ENCODE measurements at regions not wholly inside any gene's neighbourhood (a gene's known extent, or its start where the extent isn't known, plus 50 kb on each side); places are given as distances from the start of the nearest gene placed in this dataset.

DNA sequence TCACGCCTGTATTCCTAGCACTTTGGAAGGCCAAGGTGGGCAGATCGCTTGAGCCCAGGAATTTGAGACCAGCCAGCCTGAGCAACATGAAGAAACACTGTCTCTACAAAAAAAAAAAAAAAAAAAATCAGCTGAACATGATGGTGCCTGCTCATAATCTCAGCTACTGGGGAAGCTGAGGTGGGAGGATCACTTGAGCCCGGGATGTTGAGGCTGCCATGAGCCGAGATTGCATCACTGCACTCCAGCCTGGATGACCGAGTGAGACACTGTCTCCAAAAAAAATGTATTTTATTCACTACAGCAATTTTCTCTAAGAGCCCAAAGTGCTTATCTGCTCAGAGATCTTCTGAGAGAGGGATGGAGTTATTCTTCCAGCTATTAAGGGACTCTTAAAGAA lies 215.8 kb upstream of the PPP3CA start:
- no peak for DNase-seq

DNA sequence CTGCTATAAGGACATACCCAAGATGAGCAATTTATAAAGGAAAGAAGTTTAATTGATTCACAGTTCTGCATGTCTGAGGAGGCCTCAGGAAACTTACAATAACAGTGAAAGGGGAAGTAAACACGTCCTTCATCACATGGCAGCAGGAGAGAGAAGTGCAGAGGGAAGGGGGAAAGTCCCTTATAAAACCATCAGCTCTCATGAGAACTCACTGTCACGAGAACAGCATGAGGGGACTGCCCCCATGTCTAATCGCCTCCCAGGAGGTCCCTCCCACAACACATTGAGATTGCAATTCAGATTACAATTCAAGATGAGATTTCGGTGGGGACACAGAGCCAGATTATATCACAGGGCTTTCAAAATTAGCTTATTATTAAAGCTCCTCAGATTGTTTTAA lies 209.5 kb upstream of the PPP3CA start:
- DNase-seq: no peak

- no peak for DNase-seq
These were observed 208.1 kb upstream of the PPP3CA start for GRCh38 chr4:101555341-101555880.

GRCh38 chr4:101540336-101540735 lies 193.0 kb upstream of the PPP3CA start:
- no peak for DNase-seq

DNA sequence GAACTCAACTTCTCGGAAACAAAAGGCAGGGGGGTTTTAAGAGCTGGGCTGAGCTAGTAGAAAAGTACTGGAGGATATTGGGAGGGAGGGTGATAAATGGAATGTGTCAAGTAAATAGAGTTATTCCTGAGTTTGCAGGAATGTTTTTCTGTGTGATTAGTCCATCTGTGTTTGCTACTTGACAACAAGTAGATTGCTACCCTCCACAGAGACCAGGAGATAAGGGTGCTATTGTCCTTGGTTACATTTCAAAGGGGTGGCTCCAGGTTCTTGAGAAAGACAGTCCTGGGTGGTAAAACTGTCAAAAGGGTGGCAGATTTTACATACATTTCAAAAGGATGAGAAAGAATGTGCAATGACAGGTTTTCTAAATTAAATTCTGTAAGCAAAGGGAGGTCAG lies 181.2 kb upstream of the PPP3CA start:
- DNase-seq: no peak

DNA sequence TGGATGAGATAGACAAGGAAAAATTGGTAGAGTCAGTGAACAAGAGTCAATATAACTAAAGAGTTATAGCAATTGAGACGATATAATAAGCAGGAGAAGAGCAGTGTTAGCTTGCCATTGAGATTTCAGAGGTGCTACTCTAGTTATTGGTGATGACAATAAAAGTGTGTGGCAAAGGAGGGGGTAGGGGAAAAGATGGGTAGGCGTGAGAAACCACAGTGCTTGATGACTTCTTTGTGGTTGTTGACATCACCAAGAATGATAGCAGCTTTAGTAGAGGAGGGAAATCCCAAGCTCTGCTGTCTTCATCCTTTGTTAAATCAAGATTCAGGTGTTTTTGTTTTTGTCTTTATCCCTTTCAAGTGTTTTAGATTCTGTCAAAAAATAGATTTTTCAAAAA lies 179.9 kb upstream of the PPP3CA start:
- peak; percentile 21 for DNase-seq

DNA sequence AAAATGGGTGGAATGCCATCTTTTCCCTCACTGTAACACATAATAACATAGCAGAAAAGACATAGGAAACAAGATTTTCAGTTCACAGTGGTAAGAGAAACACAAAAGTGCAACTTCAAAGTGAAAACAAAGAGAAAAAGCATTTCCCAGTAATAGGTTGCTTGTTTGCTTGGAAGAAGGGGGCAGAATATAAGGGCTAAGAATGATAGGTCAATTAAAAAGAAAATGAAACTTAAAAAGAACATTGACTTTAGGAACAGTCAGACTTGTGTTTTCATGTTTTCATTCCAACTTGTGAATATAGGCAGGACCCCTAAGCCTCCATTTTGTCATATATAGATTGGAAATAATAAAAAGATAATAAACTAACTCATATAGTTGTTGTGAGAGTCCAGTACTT lies 168.2 kb upstream of the PPP3CA start:
- DNase-seq: no peak

DNA sequence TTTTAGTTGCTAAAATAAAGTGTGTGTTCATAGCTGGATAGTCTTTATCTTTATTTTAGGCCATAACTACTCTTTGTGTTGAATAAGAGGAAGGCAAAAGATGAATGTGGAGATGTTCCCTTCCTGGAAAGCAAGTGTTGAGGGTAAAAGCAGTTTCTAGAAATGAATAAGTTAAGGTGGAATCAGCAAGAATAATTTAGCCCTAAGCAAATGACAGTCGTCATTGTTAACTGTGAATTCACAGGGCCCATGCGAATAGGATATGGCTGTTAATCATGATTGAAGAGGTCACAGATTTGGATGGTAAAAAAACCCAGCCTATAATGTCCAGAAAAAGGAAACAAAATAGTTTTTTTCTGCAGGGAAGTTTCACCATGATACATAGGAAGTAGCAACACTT lies 167.8 kb upstream of the PPP3CA start:
- no peak for DNase-seq

DNA sequence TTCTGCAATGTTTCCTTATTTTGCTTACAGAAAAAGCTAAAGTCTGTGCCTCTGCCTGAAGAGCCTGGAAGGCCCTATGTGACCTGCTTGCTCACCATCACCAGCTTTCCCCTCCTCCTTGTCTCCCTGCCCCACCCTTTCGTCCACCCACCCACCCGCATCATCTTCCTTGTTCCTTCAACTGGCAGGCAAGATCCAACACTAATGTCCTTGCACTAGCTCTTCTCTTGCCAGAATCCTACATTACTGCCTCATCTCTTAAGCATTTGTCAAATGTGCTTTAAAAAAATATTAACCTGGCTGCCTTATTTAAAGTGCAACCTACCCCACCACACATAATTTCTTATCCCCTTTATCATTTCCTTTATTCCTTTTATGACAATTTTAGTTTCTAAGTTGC lies 165.1 kb upstream of the PPP3CA start:
- DNase-seq: no peak

- DNase-seq: no peak
These were observed 154.1 kb upstream of the PPP3CA start for GRCh38 chr4:101501421-101501820.

DNA sequence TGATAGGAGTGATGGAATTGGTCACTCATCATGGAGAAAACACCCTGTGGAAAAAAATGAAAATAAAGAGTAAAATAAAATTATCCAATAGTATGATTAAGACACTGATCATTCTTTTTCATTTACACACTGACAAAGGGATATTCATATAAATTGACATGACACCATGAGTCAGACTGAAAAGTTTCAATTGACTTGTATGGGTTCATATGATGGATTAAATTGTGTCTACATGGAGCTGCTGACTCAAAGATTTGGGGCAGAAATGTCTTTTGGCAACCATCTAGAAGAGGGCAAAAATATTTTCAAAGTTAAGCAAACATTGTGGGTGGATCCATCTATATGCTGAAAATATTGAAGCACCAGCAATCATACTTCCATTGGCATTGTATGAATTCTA lies 153.4 kb upstream of the PPP3CA start:
- no peak for DNase-seq

- DNase-seq: no peak
These were observed 127.9 kb upstream of the PPP3CA start for GRCh38 chr4:101475246-101475645.

GRCh38 chr4:101471201-101471600 lies 123.9 kb upstream of the PPP3CA start:
- no peak for DNase-seq

- DNase-seq: no peak
These were observed 117.3 kb upstream of the PPP3CA start for GRCh38 chr4:101464596-101464995.

DNA sequence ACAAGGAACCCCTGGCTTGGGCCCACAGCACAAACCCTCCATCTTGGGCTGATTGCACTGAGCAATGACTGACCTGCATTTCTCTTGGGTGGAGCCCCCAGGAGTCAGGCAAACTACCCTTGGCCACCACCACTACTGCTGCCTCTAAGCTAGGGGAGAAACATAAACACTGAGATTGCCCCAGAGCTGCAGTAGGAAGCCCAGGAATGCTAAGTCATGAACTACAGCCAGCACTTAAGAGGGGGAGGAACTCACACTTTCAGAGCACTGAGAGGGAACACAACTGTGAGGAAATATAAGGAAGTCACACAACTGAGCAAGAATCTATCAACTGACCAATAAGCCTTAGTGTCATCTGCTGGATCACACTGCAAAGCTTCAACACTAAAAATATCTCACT lies 111.6 kb upstream of the PPP3CA start:
- DNase-seq: no peak

GRCh38 chr4:101458473-101458872 lies 111.1 kb upstream of the PPP3CA start:
- DNase-seq: no peak

- no peak for DNase-seq
These were observed 103.8 kb upstream of the PPP3CA start for GRCh38 chr4:101451086-101451485.

- no peak for DNase-seq
These were observed 94.1 kb upstream of the PPP3CA start for GRCh38 chr4:101441446-101441845.

- no peak for DNase-seq
These were observed 92.6 kb upstream of the PPP3CA start for GRCh38 chr4:101439926-101440325.

DNA sequence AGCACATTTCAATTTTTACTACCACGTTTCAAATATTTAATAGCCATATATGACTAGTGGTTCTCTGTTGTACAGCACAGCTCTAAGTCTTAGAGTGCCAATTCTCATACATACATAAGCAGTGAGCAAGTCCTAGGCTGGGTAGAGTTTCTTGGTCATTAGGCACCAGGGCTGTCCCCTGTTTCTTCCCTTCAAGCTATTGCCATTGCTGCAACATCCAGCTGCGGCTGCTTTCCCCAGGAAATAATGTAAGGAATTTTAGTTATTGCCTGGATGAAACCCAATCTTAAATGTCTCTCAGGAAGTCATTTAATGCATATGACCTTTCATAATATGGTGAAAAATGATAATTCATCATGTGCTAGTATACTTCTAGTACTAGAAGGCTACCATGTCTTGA lies 74.1 kb upstream of the PPP3CA start:
- DNase-seq: no peak

- no peak for DNase-seq
These were observed 73.3 kb upstream of the PPP3CA start for GRCh38 chr4:101420661-101421060.

DNA sequence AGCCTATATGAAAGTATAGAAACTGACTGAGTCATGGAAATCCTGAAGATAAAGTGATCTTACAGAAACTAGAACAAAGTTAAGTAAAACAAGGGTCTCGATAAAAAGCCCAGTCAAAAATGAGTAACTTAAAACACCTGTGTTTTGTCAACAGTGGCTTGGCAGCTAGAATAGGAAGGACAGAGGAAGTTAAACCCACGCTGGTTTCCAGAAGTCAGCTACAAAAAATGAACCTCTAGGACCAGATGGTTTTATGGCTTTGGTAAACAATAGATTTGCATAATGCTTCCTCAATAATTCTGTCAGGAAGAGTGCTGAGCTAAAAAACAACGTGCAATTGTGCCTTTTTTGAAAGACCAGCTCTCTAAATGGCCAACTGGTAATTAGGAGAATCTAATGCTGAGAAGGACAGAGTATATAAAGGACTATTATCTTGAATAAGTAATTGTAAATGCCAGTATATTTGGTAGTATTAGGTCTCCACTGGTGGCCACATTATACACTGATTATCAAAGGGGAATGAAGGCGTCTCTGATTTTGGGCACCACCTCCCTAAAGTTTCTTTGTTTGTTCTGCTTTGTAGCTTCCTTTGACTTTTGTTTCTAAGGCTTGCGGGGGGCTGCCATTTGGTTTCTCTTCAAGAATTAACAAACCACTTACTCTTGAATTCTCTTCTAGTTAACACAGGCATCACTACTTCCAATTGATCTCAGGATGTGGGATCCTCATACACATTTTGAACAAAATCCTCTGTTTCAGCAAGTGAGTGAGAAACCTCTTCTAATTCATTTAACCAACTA lies 72.2 kb upstream of the PPP3CA start:
- DNase-seq: no peak

DNA sequence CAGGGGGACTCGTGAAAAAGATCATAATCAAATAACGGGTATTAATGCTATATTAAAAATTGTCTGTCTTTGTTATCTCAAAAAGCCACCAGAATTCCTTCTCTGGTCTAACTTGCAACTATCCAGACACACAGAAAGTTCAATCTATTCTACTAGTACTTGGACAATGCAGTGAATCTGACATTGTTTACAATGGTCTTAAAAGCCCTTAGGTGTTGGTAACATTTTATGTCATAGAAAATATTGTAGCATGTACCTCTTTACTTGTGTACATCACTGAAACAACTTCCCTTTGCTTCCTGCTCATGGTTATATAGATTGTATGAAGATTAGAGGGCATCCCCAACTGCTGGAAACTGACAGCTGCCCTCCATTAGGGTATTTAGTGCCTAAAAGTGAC lies 71.1 kb upstream of the PPP3CA start:
- DNase-seq: no peak

DNA sequence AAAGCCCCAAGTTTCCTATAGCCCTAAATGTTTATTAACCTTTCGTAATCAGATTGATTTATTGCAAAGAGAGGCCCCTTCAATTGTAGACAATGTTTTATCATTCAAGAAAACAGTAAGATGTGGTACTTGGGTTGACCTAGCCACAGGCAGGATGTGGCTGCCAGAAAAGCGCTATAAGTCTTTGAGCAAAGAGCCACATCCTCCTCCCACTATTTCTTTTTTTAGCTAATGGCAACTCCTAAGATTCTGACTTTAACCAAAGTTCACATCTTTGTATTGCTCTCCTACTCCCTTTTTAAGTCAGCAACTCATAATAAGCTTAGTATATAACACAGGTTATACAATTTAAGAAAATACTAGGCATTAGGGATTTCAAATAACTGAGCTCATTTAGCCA lies 70.7 kb upstream of the PPP3CA start:
- DNase-seq: no peak

DNA sequence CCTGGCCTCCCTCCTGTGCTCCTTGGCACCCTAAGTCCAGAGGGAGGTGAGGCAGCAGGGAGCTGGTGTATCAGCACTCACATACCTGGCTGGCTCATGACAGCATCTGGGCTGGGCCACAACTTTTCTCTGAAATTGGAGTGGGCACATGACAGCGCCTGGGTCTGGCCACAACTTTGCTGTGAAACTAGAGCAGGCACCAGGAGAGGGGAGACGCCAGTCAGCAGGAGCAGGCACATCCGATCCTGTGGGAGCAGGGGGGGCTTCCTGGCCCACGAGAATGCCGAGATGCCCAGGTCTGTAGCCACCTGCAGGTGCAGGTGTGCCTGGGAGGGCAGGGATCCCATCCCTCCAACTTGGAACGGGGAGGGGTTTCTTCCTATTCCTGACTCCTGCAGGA lies 69.7 kb upstream of the PPP3CA start:
- DNase-seq: no peak
